ENCODE measurements at regions not wholly inside any gene's neighbourhood (a gene's known extent, or its start where the extent isn't known, plus 50 kb on each side); places are given as distances from the start of the nearest gene placed in this dataset.

GRCh38 chr18:45274026-45274425 is 341.2 kb upstream of the SLC14A2 start:
- DNase-seq: no peak

GRCh38 chr18:45275367-45276113 is 339.7 kb upstream of the SLC14A2 start:
- no peak for DNase-seq

GRCh38 chr18:45276878-45277277 is 338.4 kb upstream of the SLC14A2 start:
- DNase-seq: no peak

- DNase-seq: no peak
Measured at GRCh38 chr18:45277908-45278307, 337.4 kb upstream of the SLC14A2 start.

GRCh38 chr18:45280481-45281276 is 334.6 kb upstream of the SLC14A2 start:
- no peak for DNase-seq

GRCh38 chr18:45282101-45282812 is 333.0 kb upstream of the SLC14A2 start:
- DNase-seq: no peak

- DNase-seq: no peak
Measured at GRCh38 chr18:45284174-45284573, 331.1 kb upstream of the SLC14A2 start.

GRCh38 chr18:45284851-45285250 is 330.4 kb upstream of the SLC14A2 start:
- DNase-seq: no peak

- DNase-seq: no peak
Measured at GRCh38 chr18:45285251-45285650, 330.0 kb upstream of the SLC14A2 start.

- DNase-seq: no peak
Measured at GRCh38 chr18:45286431-45286830, 328.8 kb upstream of the SLC14A2 start.

GRCh38 chr18:45287531-45287930 is 327.7 kb upstream of the SLC14A2 start:
- DNase-seq: no peak

GRCh38 chr18:45290364-45290763 is 324.9 kb upstream of the SLC14A2 start:
- DNase-seq: no peak

- DNase-seq: no peak
Measured at GRCh38 chr18:45291621-45292615, 323.4 kb upstream of the SLC14A2 start.

- DNase-seq: no peak
Measured at GRCh38 chr18:45295388-45295787, 319.9 kb upstream of the SLC14A2 start.

- no peak for DNase-seq
Measured at GRCh38 chr18:45298986-45299385, 316.3 kb upstream of the SLC14A2 start.

- no peak for DNase-seq
Measured at GRCh38 chr18:45303026-45303425, 312.2 kb upstream of the SLC14A2 start.

GRCh38 chr18:45304558-45304957 is 310.7 kb upstream of the SLC14A2 start:
- DNase-seq: no peak

GRCh38 chr18:45312555-45313126 is 302.6 kb upstream of the SLC14A2 start:
- DNase-seq: no peak

GRCh38 chr18:45316127-45316526 is 299.1 kb upstream of the SLC14A2 start:
- no peak for DNase-seq

GRCh38 chr18:45317948-45318640 is 297.2 kb upstream of the SLC14A2 start:
- no peak for DNase-seq

GRCh38 chr18:45320724-45321123 is 294.6 kb upstream of the SLC14A2 start:
- no peak for DNase-seq

Measured in NCI-H2029 treated with DMSO at 0.1 percent for 48 hours (cell line).